Hepatocyte (in vitro differentiated cells): ENCODE measurements at regions not wholly inside any gene's neighbourhood (a gene's known extent, or its start where the extent isn't known, plus 50 kb on each side); places are given as distances from the start of the nearest gene placed in this dataset.

Experiments
- DNase-seq: peaks from one replicate; pipeline ENCODE4 v3.0.0-alpha.2; 2016; ENCODE audit warnings: low spot score
- H2AFZ ChIP-seq: fragments of 200-600 bp; sonication (generic); 2 replicates; pipeline ENCODE4 v1.6.0; 2016; ENCODE audit warnings: antibody characterized with exemption, mild to moderate bottlenecking
- H3K27ac ChIP-seq: fragments of 200-600 bp; sonication (generic); 2 replicates; pipeline ENCODE4 v1.5.1; 2016; ENCODE audit warnings: mild to moderate bottlenecking
- H3K27me3 ChIP-seq: fragments of 200-600 bp; sonication (generic); 2 replicates; pipeline ENCODE4 v1.6.1; 2016
- H3K36me3 ChIP-seq: fragments of 200-600 bp; sonication (generic); replicated peaks from 2 replicates; pipeline ENCODE4 v1.5.1; 2016; ENCODE audit warnings: low read depth; ENCODE audit not compliant: insufficient read depth
- H3K4me1 ChIP-seq: fragments of 200-600 bp; sonication (generic); 2 replicates; pipeline ENCODE4 v1.5.1; 2016; ENCODE audit warnings: mild to moderate bottlenecking, moderate library complexity; ENCODE audit not compliant: insufficient read depth
- H3K4me2 ChIP-seq: fragments of 200-600 bp; sonication (generic); 2 replicates; pipeline ENCODE4 v1.6.0; 2016
- H3K4me3 ChIP-seq: fragments of 200-600 bp; sonication (generic); 2 replicates; pipeline ENCODE4 v1.5.1; 2016; ENCODE audit warnings: mild to moderate bottlenecking
- H3K79me2 ChIP-seq: fragments of 200-600 bp; sonication (generic); 2 replicates; pipeline ENCODE4 v1.6.0; 2017; ENCODE audit warnings: mild to moderate bottlenecking
- H3K9me2 ChIP-seq: fragments of 200-600 bp; sonication (generic); replicated peaks from 2 replicates; pipeline ENCODE4 v1.6.0; 2017; ENCODE audit warnings: mild to moderate bottlenecking; ENCODE audit not compliant: insufficient read depth
- H3K9me3 ChIP-seq: fragments of 200-600 bp; sonication (generic); 2 replicates; pipeline ENCODE4 v1.5.1; 2016; ENCODE audit warnings: low read depth, mild to moderate bottlenecking
- H4K20me1 ChIP-seq: fragments of 200-600 bp; sonication (generic); 2 replicates; pipeline ENCODE4 v1.6.0; 2016; ENCODE audit warnings: mild to moderate bottlenecking; ENCODE audit not compliant: insufficient read depth, poor library complexity, severe bottlenecking
- EZH2 ChIP-seq: fragments of 200-600 bp; sonication (generic); IDR thresholded peaks from 2 replicates; pipeline ENCODE4 v1.6.1; 2016; ENCODE audit warnings: antibody characterized with exemption, mild to moderate bottlenecking, borderline replicate concordance
- EZH2phosphoT487 ChIP-seq: fragments of 200-600 bp; sonication (generic); IDR thresholded peaks from one replicate; pipeline ENCODE4 v1.6.1; 2018; ENCODE audit warnings: antibody characterized with exemption, mild to moderate bottlenecking, low read depth, moderate library complexity; ENCODE audit not compliant: unreplicated experiment, severe bottlenecking
- WGBS: methylation state at CpG from one replicate; pipeline ENCODE4 v1.1.6; 2016; ENCODE audit warnings: low lambda C conversion rate; ENCODE audit errors: missing lambda C conversion rate; 5-methylcytosine and 5-hydroxymethylcytosine counted together
- TF ChIP-seq, protein P1 (sequence below): fragments of 200-600 bp; sonication (generic); IDR thresholded peaks from 2 replicates; pipeline ENCODE4 v1.5.1; 2016; ENCODE audit warnings: antibody characterized with exemption, mild to moderate bottlenecking; ENCODE audit not compliant: poor library complexity

DNA sequence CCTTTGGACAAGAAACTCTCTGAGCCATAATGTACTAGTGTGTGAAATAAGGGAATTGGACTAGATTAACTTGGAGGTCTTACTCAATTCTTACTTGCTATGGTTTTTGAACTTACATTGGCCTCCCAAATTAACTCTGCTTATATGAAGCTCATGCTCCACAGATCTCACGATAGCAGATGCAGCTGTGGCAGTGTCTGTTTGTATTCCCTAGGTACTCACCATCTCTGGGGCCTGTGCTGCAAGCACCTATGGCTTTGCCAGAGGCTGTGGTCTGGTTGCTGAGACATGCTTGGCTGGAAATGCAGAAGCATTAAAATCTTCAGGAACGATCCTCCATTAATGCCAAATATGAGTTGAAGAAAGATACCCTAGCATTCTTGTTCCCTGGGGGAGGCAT lies 112.8 kb downstream of the MSL3 start:
- no peak overlapping the region for H3K4me3 ChIP-seq

GRCh38 chrX:11881485-11882170 lies 123.6 kb downstream of the MSL3 start:
- Histone ChIP-seq H3K4me1 (no peaks in the 10 kb centered on the region), H3K4me2 (no peak overlapping the region), H2AFZ (no peak overlapping the region), H3K4me3 (no peak overlapping the region), H3K36me3 (no peaks in the 10 kb centered on the region), H3K79me2 (no peaks in the 10 kb centered on the region), H3K9me2 (no peaks in the 10 kb centered on the region), H4K20me1 (no peaks in the 10 kb centered on the region), H3K27me3 (no peaks in the 10 kb centered on the region), H3K9me3 (no peaks in the 10 kb centered on the region), H3K27ac (no peak overlapping the region)
- DNase-seq: no peak
- TF ChIP-seq EZH2: no peak
- TF ChIP-seq EZH2phosphoT487: no peak
- TF ChIP-seq, protein P1, sequence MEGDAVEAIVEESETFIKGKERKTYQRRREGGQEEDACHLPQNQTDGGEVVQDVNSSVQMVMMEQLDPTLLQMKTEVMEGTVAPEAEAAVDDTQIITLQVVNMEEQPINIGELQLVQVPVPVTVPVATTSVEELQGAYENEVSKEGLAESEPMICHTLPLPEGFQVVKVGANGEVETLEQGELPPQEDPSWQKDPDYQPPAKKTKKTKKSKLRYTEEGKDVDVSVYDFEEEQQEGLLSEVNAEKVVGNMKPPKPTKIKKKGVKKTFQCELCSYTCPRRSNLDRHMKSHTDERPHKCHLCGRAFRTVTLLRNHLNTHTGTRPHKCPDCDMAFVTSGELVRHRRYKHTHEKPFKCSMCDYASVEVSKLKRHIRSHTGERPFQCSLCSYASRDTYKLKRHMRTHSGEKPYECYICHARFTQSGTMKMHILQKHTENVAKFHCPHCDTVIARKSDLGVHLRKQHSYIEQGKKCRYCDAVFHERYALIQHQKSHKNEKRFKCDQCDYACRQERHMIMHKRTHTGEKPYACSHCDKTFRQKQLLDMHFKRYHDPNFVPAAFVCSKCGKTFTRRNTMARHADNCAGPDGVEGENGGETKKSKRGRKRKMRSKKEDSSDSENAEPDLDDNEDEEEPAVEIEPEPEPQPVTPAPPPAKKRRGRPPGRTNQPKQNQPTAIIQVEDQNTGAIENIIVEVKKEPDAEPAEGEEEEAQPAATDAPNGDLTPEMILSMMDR: no peak
- WGBS: 73% methylated on average over 4 of the region's 4 CpGs

More for the DNA sequence above, 112.8 kb downstream of the MSL3 start:
- Histone ChIP-seq H3K9me3 (no peaks in the 10 kb centered on the region), H2AFZ (no peak overlapping the region), H3K36me3 (no peaks in the 10 kb centered on the region), H3K79me2 (no peaks in the 10 kb centered on the region), H3K27ac (no peak overlapping the region), H3K9me2 (no peaks in the 10 kb centered on the region), H3K4me1 (no peaks in the 10 kb centered on the region), H4K20me1 (no peaks in the 10 kb centered on the region), H3K4me2 (no peak overlapping the region), H3K27me3 (no peaks in the 10 kb centered on the region)
- 56% methylated on average over 2 of the region's 2 CpGs for WGBS
- DNase-seq: no peak
- TF ChIP-seq EZH2: no peak
- TF ChIP-seq, protein P1: no peak
- TF ChIP-seq EZH2phosphoT487: no peak

GRCh38 chrX:11886745-11887144 lies 128.7 kb downstream of the MSL3 start:
- Histone ChIP-seq H3K4me1 (no peaks in the 10 kb centered on the region), H3K79me2 (no peaks in the 10 kb centered on the region), H3K36me3 (no peaks in the 10 kb centered on the region), H4K20me1 (no peaks in the 10 kb centered on the region), H3K9me2 (no peaks in the 10 kb centered on the region), H3K4me3 (no peak overlapping the region), H3K4me2 (no peak overlapping the region), H3K27me3 (no peaks in the 10 kb centered on the region), H3K27ac (no peak overlapping the region), H3K9me3 (no peaks in the 10 kb centered on the region), H2AFZ (no peak overlapping the region)
- DNase-seq: no peak
- 64% methylated on average over 1 of the region's 1 CpG for WGBS
- TF ChIP-seq, protein P1: no peak
- TF ChIP-seq EZH2phosphoT487: no peak
- no peak for TF ChIP-seq EZH2
